Middle frontal gyrus (tissue), 1 donor: ENCODE measurements at regions not wholly inside any gene's neighbourhood (a gene's known extent, or its start where the extent isn't known, plus 50 kb on each side); places are given as distances from the start of the nearest gene placed in this dataset.

Experiments
- DNase-seq: peaks from one replicate; pipeline ENCODE4 v3.0.0-alpha.2; 2015; ENCODE audit warnings: low spot score; ENCODE audit errors: extremely low spot score

DNA sequence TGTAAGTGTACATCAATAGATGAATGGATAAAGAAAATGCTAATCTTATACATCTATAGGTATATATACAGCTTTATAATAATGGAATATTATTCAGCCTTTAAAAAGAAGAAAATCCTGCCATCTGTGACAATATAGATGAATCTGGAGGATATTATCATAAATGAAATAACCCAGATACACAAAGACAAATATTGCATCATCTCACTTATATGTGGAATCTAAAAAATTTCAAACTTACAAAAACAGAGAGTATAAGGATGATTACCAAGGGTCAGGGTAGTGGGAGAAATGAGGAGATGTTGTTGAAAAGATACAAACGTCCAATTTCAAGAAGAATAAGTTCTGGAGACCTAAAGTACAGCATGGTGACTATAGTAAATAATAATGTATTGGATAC lies 85.4 kb upstream of the AGTR1 start:
- DNase-seq = no peak

DNA sequence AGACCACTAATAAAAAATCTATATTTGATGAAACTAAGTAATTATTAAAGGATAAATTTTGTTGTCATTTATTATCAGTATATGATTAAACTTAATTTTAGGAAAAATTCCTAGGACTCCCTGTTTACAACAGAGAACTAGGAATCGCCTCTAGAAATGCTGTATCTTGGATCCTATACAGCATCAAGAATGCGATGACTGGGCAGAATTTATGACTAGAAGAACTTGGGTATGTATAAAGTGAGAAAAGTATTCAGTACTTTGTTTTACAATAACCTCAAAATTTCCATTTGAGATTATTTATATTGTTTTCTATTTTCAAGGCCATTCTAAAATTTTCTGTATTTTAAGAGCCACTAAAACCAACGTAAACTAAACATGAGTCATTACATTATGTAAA lies 82.3 kb upstream of the AGTR1 start:
- DNase-seq = no peak

DNA sequence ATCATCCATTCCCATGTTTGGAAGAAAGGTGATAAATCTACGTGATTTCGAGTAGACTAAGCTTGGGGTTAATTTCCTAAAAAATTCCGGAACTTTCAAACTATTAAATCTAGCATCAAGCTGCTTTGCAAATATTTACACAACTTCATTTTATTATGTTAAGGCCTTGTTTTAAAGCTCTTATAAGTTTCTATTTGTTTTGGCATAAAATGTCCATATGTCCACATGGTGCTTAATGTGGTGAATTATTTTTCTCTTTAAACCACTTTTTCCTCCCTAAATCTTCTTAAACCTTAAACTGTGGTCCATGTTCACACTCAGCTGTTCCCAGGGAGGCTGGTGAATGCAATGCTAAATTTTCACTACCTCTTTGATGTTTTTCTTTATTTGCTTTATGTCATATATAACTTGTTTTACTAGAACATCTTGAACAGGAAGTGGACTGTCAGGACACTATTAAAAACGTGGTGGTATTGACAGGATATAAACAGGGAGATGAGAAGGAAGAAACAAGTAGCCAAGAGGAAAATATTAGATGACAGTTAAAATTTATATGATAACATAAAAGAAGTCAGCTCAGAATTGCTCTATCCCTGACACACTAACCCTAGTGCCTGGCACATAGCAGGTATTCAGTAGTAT lies 72.5 kb upstream of the AGTR1 start:
- no peak for DNase-seq

DNA sequence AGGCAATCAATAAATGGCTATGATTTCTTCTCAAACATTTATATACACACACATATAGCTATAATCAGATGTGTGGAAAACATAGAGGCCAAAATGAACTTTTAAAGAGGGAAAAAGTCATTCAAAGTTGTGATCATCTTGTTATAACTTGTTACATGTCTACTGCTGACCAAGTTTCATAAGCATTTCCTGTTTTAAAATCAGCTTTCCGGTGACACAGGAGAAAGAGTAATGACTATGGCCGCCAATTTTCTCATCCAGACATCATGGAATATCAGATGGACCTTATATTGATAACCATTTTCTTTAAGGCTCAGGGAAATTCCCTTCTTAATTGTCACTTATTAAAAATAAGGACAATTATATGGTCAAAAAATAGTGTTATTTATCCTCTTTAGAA lies 71.7 kb upstream of the AGTR1 start:
- DNase-seq = no peak

DNA sequence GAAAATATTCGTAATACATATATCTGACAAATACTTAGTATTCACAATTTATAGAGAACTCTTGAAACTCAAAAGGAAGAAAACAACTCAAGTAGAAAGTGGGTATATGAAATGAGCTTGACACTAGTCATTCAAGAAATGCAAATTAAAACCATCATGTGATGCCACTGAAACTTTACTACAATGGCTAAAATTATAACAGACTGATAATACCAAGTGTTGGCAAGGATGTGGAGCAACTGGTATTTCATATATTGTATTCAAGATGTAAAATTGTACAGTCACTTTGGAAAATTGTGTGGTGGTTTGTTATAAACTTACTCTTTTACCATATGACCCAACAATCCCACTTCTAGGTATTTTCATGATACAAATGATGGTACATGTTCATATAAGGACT lies 68.7 kb upstream of the AGTR1 start:
- no peak for DNase-seq

DNA sequence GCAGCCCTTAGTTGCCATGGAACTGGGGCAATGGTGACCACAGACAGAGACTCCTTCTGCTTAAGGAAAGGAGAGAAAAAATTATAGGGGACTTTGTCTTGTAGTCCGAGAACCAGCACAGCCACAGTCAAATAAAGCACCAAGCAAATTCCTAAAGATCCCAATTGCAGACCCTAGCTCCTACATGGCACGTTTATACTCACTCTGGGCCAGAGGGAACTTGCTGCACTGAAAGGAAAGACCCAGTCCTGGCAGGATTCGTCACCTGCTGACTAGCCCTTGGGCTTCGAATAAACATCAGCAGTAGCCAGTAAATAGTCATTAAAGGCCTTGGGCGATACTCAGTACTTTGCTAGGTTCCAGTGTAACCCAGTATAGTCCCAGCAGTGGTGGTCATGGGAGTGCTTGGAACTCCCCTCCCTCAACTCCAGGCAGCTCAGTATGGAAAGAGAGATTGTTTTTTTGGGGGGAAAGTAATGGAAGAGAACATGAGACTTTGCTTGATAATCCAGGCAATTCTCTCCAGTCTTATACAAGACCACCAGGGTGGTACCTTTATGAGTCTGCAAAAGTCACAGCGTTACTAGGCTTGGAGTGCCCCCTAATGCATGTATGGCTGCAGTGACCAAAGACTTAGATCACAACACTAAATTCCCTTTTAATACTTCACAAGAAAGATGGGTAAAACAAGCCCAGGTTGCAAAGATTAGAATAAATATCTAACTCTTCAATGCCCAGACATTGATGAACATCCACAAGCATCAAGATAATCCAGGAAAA lies 66.4 kb upstream of the AGTR1 start:
- no peak for DNase-seq

DNA sequence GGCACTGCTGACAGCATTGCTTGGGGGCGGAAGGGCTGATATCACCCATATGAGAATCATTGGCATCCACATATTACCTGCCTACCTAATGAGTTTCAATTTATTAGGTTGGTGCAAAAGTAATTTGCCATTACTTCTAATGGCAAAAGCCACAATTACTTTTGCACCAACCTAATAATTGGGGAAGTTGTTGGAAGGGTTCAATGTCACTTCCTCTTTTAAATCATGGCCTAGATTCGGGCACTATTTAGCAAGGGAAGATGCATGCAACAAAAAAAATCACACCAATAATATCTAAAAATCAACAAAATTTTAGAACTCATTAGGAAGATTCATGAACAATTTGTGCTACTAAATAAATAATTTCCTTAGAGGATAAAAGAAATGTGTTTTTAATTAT lies 56.0 kb upstream of the AGTR1 start:
- no peak for DNase-seq

DNA sequence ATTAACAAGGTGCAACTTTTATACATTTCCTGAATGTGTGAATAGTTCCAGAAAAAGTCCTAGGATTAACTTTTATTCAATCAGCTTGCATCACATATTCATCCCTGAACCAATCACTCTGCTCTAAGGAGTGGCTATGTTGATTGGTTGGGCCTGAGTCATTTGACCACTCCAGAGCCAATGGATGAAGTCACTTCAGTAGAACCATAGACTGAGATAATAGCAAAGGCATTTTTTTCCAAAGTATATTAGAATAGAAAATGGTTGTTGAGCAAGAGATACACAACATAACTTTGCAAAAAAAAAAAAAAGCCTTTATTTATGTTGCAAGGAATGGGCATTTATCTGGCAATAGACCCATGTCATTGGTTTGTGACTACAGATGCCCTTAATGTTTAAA lies 55.5 kb upstream of the AGTR1 start:
- no peak for DNase-seq

DNA sequence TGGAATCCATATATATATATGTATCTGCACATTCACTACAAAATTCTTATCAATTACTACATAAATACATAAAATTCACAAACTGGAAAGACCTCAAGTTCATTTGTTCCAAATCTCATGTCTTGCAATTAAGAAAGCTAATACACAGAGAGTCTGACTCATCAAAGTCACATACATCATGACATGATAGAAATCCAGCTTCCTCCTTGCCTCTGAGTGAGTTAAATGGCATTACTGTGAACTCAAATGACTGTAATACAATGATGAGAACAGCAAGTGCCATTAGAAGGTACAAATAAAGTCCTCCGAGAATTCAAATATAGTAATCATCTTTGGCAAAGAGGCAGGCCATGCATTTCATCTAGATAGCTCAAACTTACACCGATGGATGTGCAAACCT lies 55.1 kb upstream of the AGTR1 start:
- DNase-seq = no peak

DNA sequence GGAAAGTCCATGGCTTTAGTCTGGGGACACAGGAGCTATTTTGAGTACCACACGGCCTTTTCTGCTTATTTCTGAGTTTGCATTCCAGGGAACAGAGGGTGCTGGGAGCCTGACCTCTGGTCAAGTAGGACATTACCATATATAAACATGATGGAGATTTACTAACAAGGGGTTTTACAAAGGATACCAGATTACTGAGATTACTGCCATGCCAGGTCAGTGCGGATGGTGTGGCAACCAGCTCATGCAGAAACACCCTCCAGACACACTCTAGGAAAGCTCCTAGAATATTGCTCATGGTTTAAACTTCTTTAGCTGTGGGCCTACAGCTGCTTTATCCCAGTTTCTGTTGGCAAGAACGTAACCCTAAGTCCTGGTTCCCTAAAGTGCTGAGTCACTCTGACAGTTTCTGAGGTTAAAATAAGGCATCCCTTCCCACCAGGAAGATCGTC lies 54.3 kb upstream of the AGTR1 start:
- DNase-seq = no peak

DNA sequence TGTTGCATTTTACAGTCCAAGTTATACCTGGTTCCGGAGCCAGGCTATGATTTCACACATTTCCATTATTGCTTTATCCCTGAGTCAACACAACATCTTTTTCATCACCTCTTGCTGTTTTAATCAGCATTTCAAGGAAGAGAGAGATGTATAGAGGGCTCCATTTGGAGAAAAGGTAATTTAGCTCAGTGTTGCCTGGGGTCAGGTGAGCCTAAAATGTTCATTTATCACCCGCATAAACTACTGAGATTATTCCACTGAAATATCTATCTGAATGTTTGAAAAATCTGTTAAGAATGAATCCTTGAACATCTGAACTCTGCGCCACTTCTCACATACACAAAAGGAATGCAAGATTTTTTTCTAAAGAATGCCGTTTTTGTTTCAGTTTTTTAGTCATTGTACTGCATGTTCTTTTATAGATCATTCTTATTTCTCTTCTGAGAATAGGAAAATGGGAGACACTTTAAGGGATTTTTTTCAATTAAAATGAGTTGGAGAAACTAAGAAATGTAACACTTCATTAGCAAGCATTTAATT lies 51.5 kb upstream of the AGTR1 start:
- no peak for DNase-seq
